ENCODE measurements at regions not wholly inside any gene's neighbourhood (a gene's known extent, or its start where the extent isn't known, plus 50 kb on each side); places are given as distances from the start of the nearest gene placed in this dataset.
"Not testable (repeated sequence)": the region's sequence is repeated elsewhere in the genome, so short reads cannot be mapped to it uniquely, and the experiment has no call there.

GRCh38 chr12:131274906-131275305 is 321.2 kb downstream of the ADGRD1 start:
- Histone ChIP-seq H3K4me1 (no peaks in the 10 kb centered on the region), H3K27ac (no peak overlapping the region), H3K9me3 (no peaks in the 10 kb centered on the region), H3K4me3 (no peak overlapping the region), H3K36me3 (replicated peaks in 1 of 2; ENCODE audit: insufficient read depth in 1 of 2, low read depth in 2 of 2) (no peaks in the 10 kb centered on the region), H3K27me3 (no peaks in the 10 kb centered on the region)
- WGBS, 2 donors, result 53 to 60% methylated on average over 14 of the region's 14 CpGs
- DNase-seq (no peak), ATAC-seq (no peak)
- TF ChIP-seq, protein P1, sequence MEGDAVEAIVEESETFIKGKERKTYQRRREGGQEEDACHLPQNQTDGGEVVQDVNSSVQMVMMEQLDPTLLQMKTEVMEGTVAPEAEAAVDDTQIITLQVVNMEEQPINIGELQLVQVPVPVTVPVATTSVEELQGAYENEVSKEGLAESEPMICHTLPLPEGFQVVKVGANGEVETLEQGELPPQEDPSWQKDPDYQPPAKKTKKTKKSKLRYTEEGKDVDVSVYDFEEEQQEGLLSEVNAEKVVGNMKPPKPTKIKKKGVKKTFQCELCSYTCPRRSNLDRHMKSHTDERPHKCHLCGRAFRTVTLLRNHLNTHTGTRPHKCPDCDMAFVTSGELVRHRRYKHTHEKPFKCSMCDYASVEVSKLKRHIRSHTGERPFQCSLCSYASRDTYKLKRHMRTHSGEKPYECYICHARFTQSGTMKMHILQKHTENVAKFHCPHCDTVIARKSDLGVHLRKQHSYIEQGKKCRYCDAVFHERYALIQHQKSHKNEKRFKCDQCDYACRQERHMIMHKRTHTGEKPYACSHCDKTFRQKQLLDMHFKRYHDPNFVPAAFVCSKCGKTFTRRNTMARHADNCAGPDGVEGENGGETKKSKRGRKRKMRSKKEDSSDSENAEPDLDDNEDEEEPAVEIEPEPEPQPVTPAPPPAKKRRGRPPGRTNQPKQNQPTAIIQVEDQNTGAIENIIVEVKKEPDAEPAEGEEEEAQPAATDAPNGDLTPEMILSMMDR (IDR thresholded peaks at IDR 0.05), result no peak
- TF ChIP-seq POLR2A (IDR thresholded peaks at IDR 0.05), result no peak
- intact Hi-C loops (cut with DNase I), result no loop called here

GRCh38 chr12:131275824-131276223 is 322.1 kb downstream of the ADGRD1 start:
- H3K4me1 ChIP-seq, result no peaks in the 10 kb centered on the region
- H3K27me3 ChIP-seq, result no peaks in the 10 kb centered on the region
- H3K4me3 ChIP-seq, result no peak overlapping the region
- DNase-seq, result no peak
- H3K9me3 ChIP-seq, result no peaks in the 10 kb centered on the region
- no peak for TF ChIP-seq POLR2A (IDR thresholded peaks at IDR 0.05)
- TF ChIP-seq, protein P1 (IDR thresholded peaks at IDR 0.05), result no peak
- no peak overlapping the region for H3K27ac ChIP-seq
- H3K36me3 ChIP-seq (replicated peaks in 1 of 2; ENCODE audit: insufficient read depth in 1 of 2, low read depth in 2 of 2), result no peaks in the 10 kb centered on the region
- no peak for ATAC-seq
- WGBS, 2 donors, result 47 to 55% methylated on average over 3 to 6 of the region's 6 CpGs
- intact Hi-C loops (cut with DNase I), result no loop called here

DNA sequence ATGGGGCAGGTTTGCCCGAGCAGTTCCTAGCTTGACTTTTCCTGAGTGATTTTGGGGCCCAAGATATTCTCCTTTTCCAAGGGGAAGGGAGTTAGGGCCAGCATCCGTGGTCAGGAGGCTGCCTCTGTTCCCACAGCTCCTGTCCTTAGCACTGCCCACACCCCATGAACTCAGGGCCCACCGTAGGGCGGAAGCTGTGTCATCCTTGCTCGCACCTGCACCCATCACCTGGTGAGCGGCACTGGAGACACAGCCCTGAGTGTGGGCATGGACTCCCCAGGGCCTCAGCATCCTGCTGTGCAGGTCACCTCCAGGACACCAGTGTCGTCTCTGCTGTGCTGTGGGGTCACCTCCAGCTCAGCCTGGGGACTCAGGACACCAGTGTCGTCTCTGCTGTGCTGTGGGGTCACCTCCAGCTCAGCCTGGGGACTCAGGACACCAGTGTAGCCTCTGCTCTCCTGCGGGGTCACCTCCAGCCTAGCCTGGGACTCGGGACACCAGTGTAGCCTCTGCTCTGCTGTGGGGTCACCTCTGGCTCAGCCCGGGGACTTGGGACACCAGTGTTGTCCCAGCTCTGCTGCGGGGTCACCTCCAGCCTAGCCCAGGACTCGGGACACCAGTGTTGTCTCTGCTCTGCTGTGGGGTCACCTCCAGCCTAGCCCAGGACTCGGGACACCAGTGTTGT is 322.9 kb downstream of the ADGRD1 start:
- Histone ChIP-seq H3K4me1 (no peaks in the 10 kb centered on the region), H3K36me3 (replicated peaks in 1 of 2; ENCODE audit: insufficient read depth in 1 of 2, low read depth in 2 of 2) (no peaks in the 10 kb centered on the region), H3K4me3 (no peak overlapping the region), H3K27me3 (no peaks in the 10 kb centered on the region), H3K27ac (no peak overlapping the region), H3K9me3 (no peaks in the 10 kb centered on the region)
- intact Hi-C loops (cut with DNase I), result no loop called here
- ATAC-seq, result no peak
- no peak for DNase-seq
- TF ChIP-seq, protein P1 (IDR thresholded peaks at IDR 0.05), result no peak
- no peak for TF ChIP-seq POLR2A (IDR thresholded peaks at IDR 0.05)
- WGBS, 2 donors, result 46 to 48% methylated on average over 8 to 14 of the region's 14 CpGs

DNA sequence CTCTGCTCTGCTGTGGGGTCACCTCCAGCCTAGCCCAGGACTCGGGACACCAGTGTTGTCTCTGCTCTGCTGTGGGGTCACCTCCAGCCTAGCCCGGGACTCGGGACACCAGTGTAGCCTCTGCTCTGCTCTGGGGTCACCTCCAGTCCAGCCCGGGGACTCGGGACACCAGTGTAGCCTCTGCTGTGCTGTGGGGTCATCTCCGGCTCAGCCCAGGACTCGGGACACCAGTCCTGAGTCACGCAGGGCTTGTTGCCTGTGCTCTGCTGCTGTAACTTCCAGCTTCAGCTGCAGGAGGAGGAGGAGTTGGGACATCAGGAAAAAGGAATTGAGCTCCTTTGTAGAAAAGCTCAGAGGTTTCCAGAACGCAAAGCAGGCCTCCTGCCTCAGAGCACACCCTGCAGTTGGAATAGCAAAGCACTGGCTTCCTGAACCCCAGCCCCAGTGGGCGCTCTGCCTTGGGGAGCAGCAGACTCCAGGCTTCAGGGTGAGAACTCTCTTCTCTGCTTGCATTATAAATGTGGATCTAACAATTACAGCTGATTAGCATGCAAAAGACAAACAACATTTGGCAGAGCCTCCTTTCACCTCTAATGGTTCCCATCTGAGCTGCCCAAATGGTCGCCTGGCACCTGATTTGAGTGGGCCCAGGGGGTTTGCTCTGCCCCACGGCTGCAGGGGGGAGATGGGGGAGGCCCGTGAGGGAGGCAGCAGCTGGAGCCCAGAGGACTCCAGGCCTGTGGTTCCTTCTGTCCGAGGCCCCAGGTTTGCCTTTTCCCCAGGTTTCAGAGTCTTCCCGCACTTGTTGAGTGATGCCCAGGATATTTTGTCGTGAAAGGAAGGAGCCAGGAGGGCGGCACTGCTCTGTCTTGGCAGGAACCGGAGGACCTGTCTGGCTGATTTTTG is 323.7 kb downstream of the ADGRD1 start:
- DNase-seq; ATAC-seq; H3K9me3 ChIP-seq; intact Hi-C loops (cut with DNase I); H3K36me3 ChIP-seq (replicated peaks in 1 of 2; ENCODE audit: insufficient read depth in 1 of 2, low read depth in 2 of 2); H3K27me3 ChIP-seq; H3K4me1 ChIP-seq; H3K4me3 ChIP-seq; H3K27ac ChIP-seq: not testable (repeated sequence)
- 45 to 78% methylated on average over 6 to 16 of the region's 18 CpGs for WGBS, 2 donors

DNA sequence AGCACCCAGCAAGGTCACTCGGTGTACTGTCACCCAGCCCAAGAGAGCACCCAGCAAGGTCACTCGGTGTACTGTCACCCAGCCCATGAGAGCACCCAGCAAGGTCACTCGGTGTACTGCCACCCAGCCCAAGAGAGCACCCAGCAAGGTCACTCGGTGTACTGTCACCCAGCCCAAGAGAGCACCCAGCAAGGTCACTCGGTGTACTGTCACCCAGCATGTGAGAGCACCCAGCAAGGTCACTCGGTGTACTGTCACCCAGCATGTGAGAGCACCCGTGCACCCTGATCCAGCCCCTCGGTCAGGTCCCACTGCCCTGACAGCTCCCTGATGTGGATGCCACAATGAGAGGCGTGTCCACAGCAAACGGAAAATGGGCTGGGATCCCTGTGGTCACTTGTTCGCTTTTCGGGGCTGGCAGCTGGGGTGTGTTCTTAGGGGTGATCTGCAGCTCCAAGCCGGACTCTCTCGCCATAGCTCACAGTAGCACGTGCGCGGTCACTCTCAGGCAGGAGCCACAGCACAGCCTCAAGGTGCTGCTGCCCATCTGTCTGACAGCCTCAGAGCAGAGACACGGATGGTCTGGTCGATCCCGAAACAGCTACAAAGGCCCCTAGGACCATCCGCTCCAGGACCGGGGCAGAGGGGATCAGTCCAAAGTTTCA is 324.9 kb downstream of the ADGRD1 start:
- H3K27me3 ChIP-seq; H3K9me3 ChIP-seq; H3K4me1 ChIP-seq; intact Hi-C loops (cut with DNase I); H3K4me3 ChIP-seq; ATAC-seq; H3K36me3 ChIP-seq (replicated peaks in 1 of 2; ENCODE audit: insufficient read depth in 1 of 2, low read depth in 2 of 2); H3K27ac ChIP-seq: not testable (repeated sequence)
- peak in 2 of 4 donors; percentile 1 to 8 for DNase-seq
- 60 to 63% methylated on average over 3 to 19 of the region's 22 CpGs for WGBS, 2 donors
